ENCODE measurements at regions not wholly inside any gene's neighbourhood (a gene's known extent, or its start where the extent isn't known, plus 50 kb on each side); places are given as distances from the start of the nearest gene placed in this dataset.

GRCh38 chr11:122317305-122317704 lies 201.3 kb upstream of the BLID start:
- DNase-seq (ENCODE audit: low spot score), result no peak

GRCh38 chr11:122313581-122313980 lies 197.6 kb upstream of the BLID start:
- no peak for DNase-seq (ENCODE audit: low spot score)

GRCh38 chr11:122311216-122311755 lies 195.3 kb upstream of the BLID start:
- no peak for DNase-seq (ENCODE audit: low spot score)

- DNase-seq (ENCODE audit: low spot score), result peak; percentile 86
These were observed 194.8 kb upstream of the BLID start for GRCh38 chr11:122310766-122311165.

GRCh38 chr11:122309262-122309925 lies 193.4 kb upstream of the BLID start:
- peak; percentile 76 for DNase-seq (ENCODE audit: low spot score)

- DNase-seq (ENCODE audit: low spot score), result peak; percentile 56
These were observed 192.2 kb upstream of the BLID start for GRCh38 chr11:122308226-122308625.

GRCh38 chr11:122307476-122308035 lies 191.5 kb upstream of the BLID start:
- DNase-seq (ENCODE audit: low spot score), result peak; percentile 61

- DNase-seq (ENCODE audit: low spot score), result peak; percentile 89
These were observed 190.9 kb upstream of the BLID start for GRCh38 chr11:122306831-122307391.

- peak; percentile 45 for DNase-seq (ENCODE audit: low spot score)
These were observed 189.7 kb upstream of the BLID start for GRCh38 chr11:122305426-122306320.

- no peak for DNase-seq (ENCODE audit: low spot score)
These were observed 189.0 kb upstream of the BLID start for GRCh38 chr11:122304973-122305372.

- no peak for DNase-seq (ENCODE audit: low spot score)
These were observed 188.3 kb upstream of the BLID start for GRCh38 chr11:122304306-122304705.

GRCh38 chr11:122294041-122294440 lies 178.0 kb upstream of the BLID start:
- no peak for DNase-seq (ENCODE audit: low spot score)

- peak; percentile 59 for DNase-seq (ENCODE audit: low spot score)
These were observed 177.4 kb upstream of the BLID start for GRCh38 chr11:122293296-122294023.

GRCh38 chr11:122287401-122287800 lies 171.4 kb upstream of the BLID start:
- no peak for DNase-seq (ENCODE audit: low spot score)

- no peak for DNase-seq (ENCODE audit: low spot score)
These were observed 169.3 kb upstream of the BLID start for GRCh38 chr11:122285070-122285988.

GRCh38 chr11:122280870-122281269 lies 164.9 kb upstream of the BLID start:
- no peak for DNase-seq (ENCODE audit: low spot score)

GRCh38 chr11:122279194-122279593 lies 163.2 kb upstream of the BLID start:
- DNase-seq (ENCODE audit: low spot score), result no peak

- DNase-seq (ENCODE audit: low spot score), result no peak
These were observed 161.5 kb upstream of the BLID start for GRCh38 chr11:122277493-122277892.

- no peak for DNase-seq (ENCODE audit: low spot score)
These were observed 160.2 kb upstream of the BLID start for GRCh38 chr11:122276221-122276620.

GRCh38 chr11:122275508-122275907 lies 159.5 kb upstream of the BLID start:
- no peak for DNase-seq (ENCODE audit: low spot score)
